Epidermal melanocyte (primary cell): ENCODE measurements at regions not wholly inside any gene's neighbourhood (a gene's known extent, or its start where the extent isn't known, plus 50 kb on each side); places are given as distances from the start of the nearest gene placed in this dataset.
A peak's percentile ranks its signal among the peaks of the same experiment; 100 is the strongest.

ENCODE experiments used
- DNase-seq: peaks from one replicate; pipeline ENCODE4 v3.0.0; 2011; ENCODE audit warnings: low spot score; ENCODE audit not compliant: insufficient read length

GRCh38 chr17:69820876-69821473 lies 254.1 kb upstream of the KCNJ16 start:
- no peak for DNase-seq

DNA sequence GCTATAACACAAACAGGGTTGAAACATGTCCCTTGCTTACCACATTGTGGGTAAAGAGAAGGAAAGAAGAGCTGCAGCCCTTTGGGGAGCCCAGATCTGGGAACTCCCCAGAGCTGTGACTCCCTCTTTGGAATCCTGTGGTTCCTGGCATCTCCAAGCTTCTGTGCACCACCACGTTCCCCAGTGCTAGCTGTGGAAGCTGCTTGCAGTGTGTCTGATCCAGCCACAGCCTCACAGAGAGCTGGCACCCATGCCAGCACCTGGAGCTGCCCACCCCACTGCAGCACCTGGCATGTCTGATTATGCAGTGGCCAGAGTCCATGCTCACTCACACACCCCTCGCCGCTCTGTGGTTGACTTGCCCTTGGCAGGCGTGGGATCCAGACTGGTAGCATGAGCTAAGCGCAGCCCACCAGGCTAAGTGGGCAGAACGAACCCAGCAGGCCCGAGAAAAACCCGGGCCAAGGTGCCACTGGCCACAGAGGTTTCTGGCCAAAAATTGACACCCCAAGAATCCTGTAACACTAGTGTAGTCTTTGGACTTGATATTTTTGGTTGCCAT lies 252.6 kb upstream of the KCNJ16 start:
- DNase-seq: no peak

GRCh38 chr17:69828087-69828486 lies 246.9 kb upstream of the KCNJ16 start:
- peak; percentile 43 for DNase-seq

DNA sequence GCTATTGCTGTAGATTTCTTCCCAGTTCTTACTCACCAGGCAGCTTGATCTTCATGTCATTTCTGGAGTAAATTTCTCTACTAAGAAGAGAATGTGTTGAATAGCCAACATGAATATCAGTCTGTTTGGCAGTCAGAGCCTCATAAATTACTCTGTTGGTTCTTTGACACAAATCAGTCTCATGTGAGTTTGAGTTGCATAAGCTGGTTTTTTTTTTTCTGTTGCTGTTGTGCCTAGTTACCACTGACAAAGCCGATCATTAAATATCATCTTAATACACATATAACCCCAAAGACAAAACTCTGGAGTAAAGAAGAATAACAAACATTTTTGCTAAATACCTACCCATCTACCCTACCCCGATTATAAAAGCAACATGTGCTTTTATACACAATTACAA lies 240.5 kb upstream of the KCNJ16 start:
- no peak for DNase-seq

DNA sequence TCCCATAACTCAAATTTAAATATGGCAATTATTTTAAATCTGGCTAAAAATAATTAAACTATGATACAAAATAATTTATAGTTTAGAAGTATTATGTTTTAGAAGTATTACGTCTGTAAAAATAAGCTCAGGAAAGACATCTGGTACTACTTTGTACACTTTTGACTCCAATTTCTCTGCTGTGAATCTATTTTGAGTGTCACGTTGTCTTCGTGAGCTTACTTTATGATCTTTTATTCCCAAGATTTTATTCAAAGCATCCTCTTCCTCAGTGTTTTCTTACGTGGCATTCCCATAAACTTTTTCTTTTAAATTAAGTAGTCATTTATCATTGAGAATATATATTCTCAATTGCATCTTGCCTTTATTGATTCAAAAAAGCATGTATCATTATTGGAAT lies 223.3 kb upstream of the KCNJ16 start:
- no peak for DNase-seq

- DNase-seq: no peak
Observed at GRCh38 chr17:69853541-69854224, 221.3 kb upstream of the KCNJ16 start.

DNA sequence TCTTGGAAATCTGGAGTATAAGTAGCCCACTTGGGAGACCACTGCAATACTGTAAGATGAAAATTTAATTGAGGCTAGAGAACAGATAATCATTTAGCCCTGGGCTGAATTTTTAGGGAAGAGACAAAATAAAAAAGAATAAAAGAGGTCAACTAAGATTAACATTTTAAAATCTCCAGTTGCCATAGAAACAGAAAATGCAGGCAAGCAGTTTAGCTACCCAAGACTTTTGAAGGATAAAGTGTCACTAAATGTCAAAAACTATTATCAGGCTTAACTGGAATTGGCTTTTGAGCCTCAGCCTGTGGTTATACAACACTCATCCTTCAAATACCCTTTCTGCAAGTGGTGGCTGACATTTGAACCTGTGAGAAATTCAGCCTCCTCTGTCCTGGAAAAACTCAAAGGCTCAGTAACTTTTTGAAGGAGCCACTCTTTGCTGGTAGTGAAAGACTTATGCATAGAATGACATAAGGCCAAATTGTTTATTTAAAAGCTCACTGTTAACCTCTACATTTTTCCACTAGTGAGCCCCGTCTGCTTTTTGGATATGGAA lies 220.7 kb upstream of the KCNJ16 start:
- DNase-seq: no peak

DNA sequence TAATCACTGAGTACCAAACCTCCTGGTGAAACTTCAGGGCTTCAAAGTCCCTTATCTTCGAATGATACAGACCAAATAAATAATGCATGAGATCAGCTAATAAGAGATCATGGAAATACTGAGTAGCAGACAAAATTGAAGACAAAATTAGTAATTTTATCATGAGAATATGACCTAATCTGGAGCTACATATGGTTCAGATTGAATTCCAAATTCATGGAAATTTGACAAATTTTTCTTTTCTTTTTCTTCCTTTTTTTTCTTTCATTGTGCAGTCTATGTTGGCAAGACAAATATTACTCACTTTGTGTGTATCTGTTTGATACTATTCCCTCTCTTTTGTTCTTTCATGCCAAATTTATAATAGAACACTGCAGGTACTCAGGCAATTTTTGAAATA lies 218.1 kb upstream of the KCNJ16 start:
- no peak for DNase-seq

- DNase-seq: no peak
Observed at GRCh38 chr17:69857412-69857835, 217.6 kb upstream of the KCNJ16 start.

GRCh38 chr17:69858460-69858859 lies 216.6 kb upstream of the KCNJ16 start:
- no peak for DNase-seq

DNA sequence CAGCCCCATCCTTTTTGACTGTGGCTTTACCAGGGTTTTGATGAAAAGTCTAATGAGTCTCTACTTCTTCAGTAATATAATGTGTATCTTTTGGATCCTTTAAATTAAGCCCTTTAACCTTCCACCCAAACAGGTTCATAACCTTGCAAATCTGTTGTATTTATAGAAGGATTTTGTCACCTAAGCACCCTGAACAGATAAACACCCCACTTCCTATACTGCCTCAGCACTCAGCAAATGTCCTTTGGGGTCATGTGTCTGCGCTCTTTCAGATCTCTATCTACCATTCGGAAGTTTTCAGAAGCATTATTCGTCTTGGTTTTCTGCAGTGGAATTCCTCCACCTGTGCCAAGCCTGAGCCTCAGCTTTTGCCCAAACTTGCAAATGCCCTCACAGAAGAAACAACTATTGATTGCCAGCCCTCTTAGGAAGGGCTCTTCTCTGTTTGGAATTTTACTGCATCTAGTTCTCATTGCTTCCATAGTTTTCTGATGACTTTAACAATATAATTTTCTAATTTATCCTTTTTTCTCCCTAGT lies 214.8 kb upstream of the KCNJ16 start:
- no peak for DNase-seq

- DNase-seq: no peak
Observed at GRCh38 chr17:69864462-69864861, 210.6 kb upstream of the KCNJ16 start.

- DNase-seq: no peak
Observed at GRCh38 chr17:69869667-69870066, 205.4 kb upstream of the KCNJ16 start.

DNA sequence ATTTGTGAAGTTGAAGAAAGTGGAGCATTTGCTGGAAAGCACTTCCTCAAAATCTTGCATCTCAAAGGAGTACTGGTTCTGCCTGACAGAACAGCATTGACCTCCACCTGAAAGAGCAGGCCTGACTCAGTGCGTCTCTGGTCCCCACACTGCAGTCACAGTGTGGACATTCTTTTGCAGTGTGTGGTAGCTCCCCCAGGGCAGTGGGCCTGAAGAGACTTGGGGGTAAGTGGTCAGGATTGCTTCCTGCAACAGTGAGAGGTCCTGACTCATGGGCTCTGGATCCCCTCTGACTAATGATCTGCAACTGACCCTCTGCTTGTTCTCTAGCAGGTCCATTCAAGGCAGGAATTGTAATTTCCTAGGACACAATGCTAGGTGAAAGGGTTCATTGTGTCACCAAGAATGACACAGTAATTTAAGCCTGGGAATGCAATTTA lies 204.9 kb upstream of the KCNJ16 start:
- no peak for DNase-seq

GRCh38 chr17:69870751-69871199 lies 204.2 kb upstream of the KCNJ16 start:
- peak; percentile 42 for DNase-seq

- DNase-seq: no peak
Observed at GRCh38 chr17:69871318-69871717, 203.7 kb upstream of the KCNJ16 start.

DNA sequence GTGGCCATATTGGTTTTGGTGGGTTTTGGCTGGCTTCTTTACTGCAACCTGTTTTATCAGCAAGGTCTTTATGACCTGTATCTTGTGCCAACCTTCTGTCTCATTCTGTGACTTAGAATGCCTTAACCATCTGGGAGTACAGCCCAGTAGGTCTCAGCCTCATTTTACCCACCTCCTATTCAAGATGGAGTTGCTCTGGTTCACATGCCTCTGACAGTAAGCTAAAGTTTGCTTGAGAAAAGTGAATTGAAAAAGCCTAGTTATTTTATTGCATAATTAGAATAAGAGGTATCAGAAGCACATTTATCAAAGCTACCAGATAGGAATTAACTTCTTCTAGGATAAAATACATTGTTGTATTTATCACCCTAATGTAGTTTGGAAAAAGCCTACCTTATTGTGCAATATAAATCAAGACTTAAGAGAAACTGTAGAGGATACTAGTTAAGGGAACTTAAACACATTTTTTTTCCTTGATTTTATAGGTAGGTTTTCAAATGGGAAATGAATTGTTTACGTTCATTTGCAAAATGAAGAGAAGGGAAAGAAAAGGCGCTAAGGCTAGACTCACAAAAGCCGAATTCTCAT lies 202.3 kb upstream of the KCNJ16 start:
- DNase-seq: no peak

DNA sequence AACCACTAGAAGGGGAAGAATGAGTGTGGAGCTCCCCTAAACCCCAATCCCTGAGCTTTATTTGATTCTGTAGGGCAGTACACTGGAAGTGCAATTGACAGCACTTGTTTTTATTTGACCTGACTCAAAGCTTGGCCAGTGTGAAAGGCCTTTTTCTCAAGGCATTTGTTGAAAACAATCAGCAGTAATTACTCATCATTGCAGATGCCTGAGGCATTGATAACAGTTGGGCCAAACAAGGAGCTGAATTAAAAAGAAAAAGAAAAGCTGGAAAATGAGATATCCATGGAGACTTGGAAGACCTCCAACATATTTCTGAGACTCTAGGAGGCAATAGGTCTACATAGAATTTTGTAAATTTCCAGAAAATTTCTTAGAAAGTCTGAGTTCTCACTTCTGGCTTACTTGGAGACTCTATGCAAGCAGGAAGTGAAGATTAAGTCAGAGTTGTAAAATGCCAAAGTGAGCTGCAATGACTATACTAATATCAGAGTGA lies 200.8 kb upstream of the KCNJ16 start:
- peak; percentile 26 for DNase-seq

DNA sequence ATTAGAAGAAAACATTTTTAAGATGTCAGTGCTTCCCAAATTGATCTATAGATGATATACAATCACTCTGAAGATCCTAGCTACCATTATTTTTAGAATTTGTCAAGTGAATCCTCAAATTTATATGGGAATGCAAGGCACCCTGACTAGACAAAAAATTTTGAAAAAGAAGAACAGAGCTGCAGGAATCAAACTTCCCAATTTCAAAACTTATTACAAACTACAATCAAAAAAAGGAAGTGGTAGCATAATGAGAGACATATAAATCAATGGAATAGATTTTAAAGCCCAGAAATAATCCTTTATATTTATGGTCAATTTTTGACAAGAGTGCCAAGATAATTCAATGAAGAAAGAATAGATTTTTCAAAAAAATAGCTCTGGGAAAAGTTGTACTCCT lies 198.3 kb upstream of the KCNJ16 start:
- DNase-seq: no peak

- DNase-seq: no peak
Observed at GRCh38 chr17:69878661-69879060, 196.4 kb upstream of the KCNJ16 start.

DNA sequence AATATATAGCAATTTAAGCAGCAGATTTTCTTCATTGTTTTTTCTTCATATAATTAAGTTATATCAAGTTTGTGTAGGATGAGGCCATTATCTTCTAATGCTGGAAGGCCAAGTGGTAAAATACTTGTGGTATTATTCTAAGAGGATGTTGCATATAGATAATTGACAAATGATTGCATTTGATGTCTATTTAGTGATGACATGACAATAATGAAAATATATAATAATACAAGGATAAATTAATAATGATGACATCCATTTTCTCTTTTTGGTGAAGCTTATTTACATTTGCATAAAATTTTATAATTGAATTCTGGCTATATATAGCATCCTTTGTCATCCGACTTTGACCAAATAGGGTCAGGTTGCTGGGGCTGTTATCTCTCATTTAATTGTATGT lies 195.4 kb upstream of the KCNJ16 start:
- DNase-seq: no peak
